CD4-positive, alpha-beta T cell treated with Interleukin-17A for 4 hours (primary cell): ENCODE measurements at regions not wholly inside any gene's neighbourhood (a gene's known extent, or its start where the extent isn't known, plus 50 kb on each side); places are given as distances from the start of the nearest gene placed in this dataset.

Experiments used
- DNase-seq: peaks from one replicate; pipeline ENCODE4 v3.0.0-alpha.2; 2020; ENCODE audit warnings: mixed read lengths

DNA sequence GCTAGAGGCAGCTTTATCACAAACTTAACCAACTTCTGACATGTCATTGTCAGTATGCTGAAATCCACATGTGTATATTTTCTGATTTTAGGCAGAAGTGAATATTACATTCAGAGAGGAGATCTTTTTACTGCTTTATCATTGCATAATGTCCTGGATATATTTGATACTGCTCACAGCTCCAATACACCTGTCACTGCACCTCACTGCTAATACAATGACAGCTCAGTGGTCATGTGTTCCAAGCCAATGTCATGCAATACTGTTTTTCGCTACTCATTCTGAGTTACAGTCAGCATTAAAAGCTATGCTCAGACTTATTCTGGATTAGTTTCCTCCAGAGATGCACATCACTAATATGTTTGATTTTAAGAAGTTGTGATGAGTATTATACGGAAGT lies 1604.6 kb downstream of the HACE1 start:
- no peak for DNase-seq

DNA sequence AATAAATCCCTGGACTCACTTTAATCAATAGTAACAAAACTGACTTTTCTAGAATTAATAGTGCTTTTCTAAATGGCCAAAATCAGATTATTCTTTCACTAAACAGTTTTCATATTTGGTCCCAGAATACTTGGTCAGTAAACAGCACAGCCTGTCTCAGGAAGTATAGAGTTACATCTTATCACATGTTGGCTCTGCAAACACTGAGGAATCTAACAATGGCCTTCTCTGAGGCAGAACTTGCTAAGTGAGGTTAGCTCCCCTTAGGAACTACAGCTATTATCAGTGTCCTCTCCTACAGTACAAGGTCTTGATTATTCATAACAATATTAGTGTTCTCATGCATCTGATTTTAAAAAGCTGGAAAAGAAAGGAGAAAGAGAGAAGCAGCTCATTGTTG lies 1622.8 kb downstream of the HACE1 start:
- DNase-seq, result no peak

DNA sequence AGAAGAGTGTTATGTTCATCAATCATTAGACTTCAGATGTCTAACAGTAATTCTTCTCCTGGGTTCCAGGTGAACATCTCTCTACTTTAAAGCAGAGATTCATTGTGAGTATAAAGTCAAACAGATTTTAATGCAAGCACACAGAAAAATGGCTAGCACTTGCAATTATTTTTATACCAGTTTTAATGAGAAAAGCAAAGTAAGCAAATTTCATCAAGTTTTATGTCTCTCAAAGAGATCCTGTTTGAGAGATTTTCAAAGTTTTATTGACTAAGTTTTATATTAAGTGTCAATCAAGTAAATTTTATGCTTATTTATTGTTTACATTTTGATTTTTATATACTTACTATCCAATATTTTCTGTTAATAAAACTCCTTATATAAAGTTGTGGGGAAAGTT lies 1628.5 kb downstream of the HACE1 start:
- no peak for DNase-seq

DNA sequence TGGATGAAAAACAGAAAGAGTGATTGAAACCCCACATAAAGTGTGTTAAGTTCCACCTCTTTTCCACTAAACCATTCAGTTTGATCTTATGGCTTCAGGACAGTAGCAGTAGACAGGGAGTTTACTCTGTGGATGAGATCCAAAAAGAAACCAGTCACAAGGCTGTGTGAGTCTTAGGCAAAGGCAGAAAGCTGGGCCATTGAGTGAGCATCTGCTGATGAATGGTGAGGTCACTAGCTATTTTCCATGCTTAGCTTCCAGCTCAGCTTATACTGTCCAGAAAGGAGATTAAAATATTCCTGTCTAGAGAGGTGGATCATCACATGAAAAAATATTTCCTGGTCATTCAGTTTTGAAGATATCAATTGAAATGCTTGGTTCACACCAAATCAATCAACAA lies 1643.9 kb downstream of the HACE1 start:
- DNase-seq, result no peak

DNA sequence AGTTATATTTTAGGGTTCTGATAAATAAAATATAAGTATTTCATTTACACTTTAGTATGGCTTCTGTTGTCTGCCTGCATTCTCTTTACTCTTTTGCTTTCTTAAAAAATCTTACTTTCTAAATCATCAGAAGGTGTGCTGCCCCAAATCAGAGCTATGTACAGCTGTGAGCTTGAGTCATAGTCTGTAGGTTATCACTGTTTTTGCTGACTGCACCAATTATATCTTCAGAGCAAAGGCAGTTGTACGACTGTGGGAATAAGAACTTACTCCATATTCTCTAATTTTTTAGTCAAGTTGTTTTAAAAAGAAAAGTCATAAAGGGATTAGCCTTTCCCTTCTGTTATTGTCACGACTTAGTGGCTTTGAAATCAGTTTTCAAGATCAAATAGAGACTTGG lies 1649.0 kb downstream of the HACE1 start:
- no peak for DNase-seq

DNA sequence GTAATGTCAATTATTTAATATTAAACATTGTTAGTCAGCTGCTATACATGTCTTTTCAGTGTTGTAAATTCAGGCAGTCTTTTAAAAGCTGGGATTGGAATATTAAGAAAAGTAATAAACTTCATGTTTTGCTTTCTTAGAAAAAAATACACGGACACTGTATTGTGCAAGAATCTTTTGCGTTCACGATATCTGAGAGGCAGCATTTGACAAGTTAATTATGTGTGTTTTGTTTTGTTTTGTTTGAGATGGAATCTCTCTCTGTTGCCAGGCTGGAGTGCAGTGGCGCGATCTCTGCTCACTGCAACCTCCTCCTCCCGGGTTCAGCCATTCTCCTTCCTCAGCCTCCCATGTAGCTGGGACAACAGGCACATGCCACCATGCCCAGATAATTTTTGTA lies 1661.3 kb downstream of the HACE1 start:
- no peak for DNase-seq

DNA sequence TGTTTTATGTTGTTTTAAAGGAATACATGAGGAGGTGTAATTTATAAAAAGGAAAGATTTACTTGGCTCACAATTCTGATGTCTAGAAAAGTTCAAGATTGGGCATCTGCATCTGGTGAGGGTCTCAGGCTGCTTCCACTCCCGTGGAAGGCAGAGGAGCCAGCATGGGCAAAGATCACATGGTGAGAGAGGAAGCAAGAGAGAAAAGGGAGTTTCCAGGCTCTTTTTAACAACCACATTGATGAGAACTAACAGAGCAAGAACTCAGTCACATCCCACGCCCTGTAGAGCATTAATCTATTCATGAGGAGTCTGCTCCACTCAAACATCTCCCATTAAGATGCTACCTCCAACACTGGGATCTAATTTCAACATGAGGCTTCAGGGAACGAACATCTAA lies 1666.3 kb downstream of the HACE1 start:
- no peak for DNase-seq

DNA sequence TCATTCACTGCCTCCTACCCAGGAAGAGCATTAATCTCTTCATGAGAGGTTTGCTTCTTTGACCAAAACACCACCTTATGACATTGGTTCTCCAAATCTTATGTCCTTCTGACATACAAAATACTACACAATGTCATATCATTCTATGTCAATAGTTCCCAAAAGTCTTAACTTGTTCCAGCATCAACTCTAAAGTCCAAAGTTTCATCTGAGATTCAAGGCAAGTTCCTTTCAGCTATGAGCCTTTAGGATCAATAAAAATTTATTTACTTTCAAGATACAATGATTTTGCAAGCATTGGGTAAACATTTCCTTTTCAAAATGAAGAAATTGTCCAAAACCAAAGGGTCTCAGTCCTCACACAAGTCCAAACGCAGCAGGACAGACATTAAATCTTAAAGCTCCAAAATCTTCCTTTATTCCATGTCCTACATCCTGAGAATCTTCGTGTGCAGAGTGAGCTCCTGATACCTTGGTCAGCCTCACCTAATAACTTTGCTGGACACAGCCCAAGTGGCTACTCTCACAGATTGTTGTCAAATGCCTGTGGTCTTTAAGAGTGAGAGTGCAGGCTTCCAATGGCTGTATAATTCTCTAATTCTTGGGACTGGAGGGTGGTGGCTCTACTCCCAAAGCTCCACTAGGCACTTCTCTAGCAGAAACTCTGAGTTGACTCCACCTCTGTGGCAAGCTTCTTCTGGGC lies 1668.2 kb downstream of the HACE1 start:
- DNase-seq, result no peak

DNA sequence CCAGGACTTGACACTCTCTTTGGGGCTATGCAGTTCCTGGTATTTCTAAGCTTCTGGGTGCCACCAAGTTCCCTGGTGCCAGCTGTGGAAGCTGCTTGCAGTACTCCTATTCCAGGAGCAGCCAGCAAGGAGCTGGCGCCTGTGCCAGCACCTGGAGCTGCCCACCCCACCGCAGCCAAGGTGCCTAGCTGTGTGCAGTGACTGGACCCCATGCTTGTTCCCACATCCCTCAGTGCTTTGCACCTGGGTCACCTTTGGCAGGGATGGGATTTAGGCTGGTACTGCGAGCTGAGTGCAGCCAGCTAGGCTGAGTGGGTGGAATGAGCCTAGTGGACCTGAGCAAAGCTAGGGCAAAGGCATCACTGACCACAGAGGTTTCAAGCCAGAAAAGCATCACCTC lies 1674.9 kb downstream of the HACE1 start:
- no peak for DNase-seq

DNA sequence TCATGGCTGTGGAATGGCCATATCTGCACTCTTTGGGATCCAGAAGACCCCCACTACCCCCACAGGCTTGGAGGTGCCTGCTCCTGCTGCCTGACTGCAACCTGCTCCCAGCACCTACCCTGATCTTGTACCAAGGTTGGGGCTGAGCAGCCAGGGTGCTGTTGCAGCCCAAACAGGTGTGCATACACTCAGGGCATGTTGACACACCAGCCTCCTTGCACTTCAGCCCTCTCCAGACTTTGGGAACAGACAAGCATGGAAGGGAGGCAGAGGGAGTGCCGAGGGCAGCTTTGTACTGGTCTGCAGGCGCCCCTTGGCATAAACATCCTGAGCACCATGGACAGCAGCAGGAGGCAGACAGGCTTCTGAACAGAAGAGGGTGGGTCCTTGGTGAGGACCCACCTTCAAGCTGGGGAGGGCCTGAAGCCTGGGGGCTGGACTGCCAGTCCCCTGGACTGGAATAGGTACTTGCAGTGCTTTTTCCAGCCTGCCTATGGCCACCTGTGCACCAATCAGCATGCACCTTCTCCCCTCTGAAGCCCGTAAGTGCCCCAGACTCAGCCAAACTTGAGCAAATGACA lies 1675.8 kb downstream of the HACE1 start:
- no peak for DNase-seq

DNA sequence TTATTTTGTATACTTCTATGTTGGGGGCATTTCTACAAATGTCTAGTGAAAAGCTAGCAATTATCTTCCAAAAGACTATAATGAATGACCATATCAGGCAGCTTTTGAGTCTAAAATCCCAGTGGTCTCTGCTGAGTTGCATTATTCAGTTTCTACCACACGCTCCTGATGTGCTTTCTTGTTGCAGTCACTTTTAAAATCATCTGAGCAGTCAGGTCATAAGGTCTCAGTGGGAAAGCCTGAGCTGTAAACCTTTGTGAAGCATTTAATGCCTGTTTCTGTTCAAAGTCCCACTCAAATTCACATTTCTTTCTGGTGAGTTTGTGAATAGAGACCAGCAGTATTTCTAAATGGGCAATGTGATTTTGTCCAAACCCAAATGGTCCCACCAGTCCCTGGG lies 1681.5 kb downstream of the HACE1 start:
- no peak for DNase-seq

DNA sequence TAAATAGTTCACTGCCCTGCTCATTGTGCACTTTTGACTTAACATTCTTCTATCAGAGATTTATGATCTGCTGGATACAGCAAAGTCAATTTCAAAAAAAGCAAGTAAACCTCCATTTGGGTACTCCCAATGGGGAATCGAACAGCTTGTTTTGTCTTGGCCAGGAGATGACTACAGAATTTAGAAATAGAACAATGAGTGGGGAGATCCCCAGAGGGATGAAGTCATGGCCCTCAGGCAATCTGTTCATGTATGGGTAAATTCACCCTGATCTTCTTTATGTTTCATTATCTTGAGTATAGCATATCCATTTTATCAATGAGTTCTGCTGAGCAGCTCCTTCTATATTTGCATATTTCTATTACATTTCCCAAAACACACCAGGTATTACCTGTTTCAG lies 1681.9 kb downstream of the HACE1 start:
- no peak for DNase-seq

DNA sequence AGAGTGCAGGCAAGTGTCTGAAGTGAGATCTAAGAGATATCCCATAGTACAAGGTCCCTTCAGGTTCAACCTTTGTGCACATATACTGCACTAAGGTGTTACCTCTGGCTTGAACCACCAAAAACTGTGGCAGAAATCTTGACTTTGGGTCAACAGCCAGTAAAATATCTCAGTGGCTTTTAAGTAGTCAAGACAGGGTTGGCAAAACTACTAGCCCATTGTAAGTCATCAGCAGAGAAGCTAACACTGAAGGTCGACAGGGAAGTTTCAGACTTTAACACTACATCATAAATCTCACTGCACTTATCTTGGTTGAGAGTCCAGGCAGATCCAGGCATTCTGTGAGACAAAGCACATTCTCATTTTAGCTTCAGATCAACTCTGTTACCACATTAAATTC lies 1684.7 kb downstream of the HACE1 start:
- no peak for DNase-seq

DNA sequence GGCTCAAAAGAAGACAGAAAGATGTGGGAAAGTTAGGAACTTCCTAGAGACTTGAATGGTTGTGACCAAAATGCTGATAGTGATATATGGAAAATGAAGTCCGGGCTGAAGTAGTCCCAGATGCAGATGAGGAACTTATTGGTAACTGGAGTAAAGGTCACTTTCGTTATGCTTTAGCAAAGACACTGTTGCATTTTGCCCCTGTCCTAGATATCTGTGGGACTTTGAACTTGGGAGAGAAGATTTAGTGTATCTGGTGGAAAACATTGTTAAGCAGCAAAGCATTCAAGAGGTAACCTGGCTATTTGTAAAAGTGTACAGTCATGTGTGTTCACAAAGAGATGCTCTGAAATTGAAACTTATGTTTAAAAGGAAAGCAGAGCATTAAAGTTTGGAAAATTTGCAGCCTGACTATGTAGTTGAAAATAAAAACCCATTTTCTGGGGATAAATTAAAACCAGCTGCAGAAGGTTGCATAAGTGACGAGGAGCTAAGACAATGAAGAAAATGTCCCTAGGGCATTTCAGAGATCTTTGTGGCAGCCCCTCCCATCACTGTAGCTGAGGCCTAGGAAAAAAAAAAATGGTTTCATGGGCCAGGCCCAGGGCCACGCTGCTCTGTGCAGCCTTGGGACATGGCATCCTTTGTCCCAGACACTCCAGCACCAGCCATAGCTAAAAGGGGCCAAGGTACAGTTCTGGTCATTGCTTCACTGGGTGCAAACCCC lies 1692.2 kb downstream of the HACE1 start:
- no peak for DNase-seq

DNA sequence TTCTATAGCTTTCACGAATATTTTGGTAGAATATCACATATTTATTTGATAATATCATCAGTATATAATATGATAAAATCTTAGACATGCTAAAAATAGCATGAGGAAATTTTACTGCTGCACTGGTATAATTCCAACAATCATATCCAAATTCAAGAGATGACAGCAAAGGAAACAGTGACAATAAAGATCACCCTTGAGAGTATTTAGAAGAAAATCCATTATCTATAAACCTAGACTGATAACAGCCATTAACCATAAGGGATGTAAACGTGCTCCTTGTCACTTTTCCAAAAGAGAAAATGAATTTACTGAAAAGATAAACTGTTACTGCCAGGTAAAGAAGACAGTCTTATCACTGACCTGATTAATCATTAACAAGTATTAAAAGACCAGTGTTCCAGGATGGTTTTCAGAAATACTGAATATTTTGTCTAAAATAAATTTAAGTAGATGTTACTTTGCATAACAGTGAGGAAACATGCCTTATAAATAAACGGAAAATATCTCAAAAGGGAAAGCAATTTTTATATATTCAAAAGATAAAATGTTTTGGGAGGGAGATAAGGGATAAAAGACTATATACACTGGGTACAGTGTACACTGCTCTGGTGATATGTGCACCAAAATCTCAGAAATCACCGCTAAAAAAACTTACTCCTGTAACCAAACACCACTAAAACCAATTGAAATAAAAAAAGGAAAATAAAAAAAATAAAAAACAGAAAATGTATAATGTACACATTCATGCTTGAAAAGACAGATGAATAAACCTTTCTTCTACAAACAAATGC lies 1704.7 kb downstream of the HACE1 start:
- DNase-seq, result no peak

DNA sequence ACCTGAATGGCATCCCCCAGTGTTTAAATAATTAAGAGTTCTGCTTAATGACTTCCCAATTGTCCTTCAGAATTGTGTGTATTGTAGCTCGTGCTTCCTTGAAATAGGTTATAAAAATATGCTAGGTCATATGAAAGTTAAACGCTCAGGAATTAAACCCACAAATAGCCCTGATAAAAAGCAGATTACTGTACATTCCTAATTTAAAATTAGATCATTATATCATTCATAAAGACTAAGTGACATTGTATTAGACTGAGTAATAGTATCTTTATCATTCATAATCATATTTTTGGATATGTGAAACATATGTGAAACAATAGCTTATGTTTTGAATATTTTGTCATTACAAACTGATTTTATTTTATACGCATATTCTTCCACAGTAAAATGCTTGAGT lies 1706.7 kb downstream of the HACE1 start:
- DNase-seq, result no peak

DNA sequence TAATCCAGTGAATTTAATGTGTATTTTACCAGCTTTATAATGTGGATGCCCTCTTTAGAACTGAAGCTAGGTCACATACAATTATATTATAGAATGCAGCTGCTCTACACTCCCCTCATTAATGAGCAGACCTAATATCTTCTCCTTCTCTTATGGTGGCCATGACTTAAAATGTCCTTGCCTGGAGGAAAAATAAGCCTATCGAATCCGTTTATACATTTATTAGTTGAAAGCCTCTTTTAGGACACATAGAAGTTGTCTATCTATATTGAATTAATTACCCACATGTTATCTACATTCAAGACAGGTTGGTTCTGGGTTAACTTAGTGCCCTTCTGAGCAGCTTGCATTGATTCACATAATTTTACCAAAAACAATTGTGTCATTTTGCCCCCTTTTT lies 1716.8 kb downstream of the HACE1 start:
- no peak for DNase-seq

DNA sequence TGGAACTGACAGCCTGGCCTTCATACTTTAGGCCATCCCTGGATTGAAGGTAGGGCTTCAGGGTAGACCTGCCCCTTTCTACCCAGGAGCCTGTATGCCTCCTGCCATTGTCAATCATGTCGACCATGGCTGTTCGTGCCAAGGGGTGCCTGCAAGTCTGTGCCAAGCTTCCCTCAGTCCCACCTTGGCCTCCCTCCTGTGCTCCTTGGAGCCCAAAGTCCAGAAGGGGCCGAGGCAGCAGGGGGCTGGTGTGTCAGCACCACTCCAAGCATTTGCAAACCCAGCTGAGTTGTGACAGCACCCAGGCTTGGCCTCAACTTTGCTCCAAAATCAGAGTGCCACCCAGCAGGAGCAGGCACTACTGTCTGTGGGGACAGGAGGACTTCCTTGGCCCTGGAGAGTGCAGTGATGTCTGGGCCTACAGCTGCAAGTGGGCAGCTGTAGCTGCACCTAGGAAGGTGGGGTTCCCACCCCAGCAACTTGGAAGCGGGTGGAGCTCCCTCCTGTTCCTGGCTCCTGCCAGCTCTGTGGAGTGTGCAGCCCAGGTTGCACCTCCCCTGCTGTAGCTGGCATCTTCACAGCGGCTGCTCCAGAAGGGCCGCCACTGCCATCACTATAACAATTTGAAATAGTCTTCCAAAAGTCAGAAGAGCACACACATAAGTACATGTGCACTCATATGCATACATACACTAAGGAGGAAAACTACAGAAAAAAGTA lies 1719.3 kb downstream of the HACE1 start:
- DNase-seq, result no peak

DNA sequence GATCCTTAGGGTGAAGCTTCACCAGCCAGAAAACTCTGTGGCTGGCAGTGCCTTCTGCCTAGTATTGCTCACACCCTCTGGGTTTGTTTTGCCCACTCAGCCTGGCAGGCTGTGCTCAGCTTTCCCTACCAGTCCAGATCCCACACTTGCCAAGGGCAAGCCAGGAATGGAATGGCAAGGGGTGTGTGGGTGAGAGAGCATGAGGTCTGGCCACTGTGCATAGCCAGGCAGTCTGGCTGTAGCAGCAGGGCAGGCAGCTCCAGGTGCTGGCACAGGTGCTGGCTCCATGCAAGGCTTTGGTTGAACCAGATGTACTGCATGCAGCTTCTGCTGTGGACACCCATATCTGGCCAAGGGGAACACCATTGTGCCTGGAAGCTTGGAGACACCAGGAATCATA lies 1720.3 kb downstream of the HACE1 start:
- DNase-seq, result no peak

DNA sequence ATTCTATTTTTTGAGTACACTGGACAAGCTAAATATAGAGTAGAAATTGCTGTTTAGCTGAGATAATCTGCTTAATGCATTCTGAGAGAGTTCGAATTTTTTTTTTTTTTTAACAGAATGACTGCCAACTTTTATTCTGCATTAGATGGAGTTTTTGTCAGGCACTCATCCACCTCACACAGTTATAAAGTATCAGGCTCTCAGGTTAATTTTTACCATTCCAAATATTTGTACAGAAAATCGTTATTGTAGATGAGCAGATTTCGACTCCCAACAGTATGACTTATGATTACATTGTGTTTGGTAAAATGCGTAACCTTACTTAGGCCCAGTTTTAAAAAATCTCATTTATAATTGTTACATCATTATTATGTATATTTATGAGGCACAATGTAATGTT lies 1731.0 kb downstream of the GRIK2 start:
- DNase-seq, result no peak

DNA sequence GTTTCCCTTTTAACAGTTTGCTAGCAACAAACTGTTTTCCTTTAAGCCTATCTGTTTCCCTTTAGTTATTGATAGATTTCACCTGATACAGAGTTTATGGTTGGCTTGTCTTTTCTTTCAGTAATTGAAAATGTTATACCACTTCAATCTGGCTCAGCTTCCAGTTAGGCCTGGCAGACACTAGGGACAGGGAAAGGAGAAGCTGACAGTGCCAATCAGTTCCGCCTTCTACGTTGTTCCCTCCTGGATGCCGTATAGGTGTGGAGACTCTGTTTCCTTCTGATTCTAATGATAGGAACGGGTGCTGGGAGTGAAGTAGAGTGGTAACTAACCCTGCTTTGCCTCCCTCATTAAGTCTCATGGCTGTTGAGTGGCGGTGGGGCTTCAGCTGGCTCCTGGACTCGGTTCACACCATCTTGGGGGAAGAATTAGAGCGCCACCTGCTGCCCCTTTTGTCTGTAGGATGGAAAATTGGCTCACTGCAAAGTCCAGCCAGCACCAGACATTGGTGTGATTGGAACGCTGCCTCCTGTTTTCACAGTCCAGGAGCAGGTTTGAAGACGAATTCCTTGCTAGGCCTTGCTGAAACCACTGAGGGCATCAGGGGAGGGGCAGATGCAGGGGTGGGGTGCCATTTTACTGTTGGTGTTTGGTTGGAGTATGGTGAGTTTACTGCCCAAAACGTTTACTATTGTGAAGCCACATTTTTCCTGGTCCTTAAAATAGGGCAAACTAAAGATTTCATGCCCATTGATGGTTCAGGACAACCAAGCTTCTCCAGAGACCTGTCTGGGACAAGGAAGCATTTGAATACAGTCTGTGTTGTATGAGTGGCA lies 1729.5 kb downstream of the GRIK2 start:
- no peak for DNase-seq

DNA sequence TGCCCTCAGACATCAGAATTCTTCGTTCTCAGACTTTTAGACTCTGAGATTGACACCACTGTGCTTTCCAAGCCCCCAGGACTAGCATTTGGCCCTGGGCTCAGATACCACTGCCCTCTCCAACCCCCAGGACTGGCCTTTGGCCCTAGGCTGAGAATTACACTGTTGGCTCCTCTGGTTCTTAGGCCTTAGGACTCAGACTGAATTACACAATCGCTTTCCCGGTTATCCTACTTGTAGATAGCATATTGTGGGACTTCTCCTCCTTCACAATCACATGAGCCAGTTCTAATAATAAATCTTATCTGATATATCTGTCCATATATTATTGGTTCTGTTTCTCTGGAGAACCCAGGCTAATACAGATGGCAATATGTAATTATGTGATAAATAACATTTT lies 1725.5 kb downstream of the GRIK2 start:
- DNase-seq, result no peak
